ENCODE measurements at regions not wholly inside any gene's neighbourhood (a gene's known extent, or its start where the extent isn't known, plus 50 kb on each side); places are given as distances from the start of the nearest gene placed in this dataset.

GRCh38 chr9:80763536-80763935 is 925.8 kb downstream of the TLE1 start (continued):
- TF ChIP-seq CTBP2 (IDR thresholded peaks at IDR 0.05; ENCODE audit: borderline replicate concordance, insufficient read depth, insufficient read length, low read length) (no peak), CTCF (IDR thresholded peaks at IDR 0.05; ENCODE audit: control extremely low read depth in 1 of 3, insufficient read depth in 1 of 3, low read depth in 1 of 3, low read length in 3 of 3) (no peak), YY1 (IDR thresholded peaks at IDR 0.05; ENCODE audit: low read depth, low read length) (no peak)
